Loucy (cell line): ENCODE measurements at regions not wholly inside any gene's neighbourhood (a gene's known extent, or its start where the extent isn't known, plus 50 kb on each side); places are given as distances from the start of the nearest gene placed in this dataset.
"Not testable (repeated sequence)": the region's sequence is repeated elsewhere in the genome, so short reads cannot be mapped to it uniquely, and the experiment has no call there.

ENCODE experiments used
- H2AFZ ChIP-seq: fragments of 200-600 bp; sonication (generic); 2 replicates; pipeline ENCODE4 v1.6.0; 2016; ENCODE audit warnings: antibody characterized with exemption, mild to moderate bottlenecking, low read length, moderate library complexity
- H3F3A ChIP-seq: fragments of 200-600 bp; 2 replicates; pipeline ENCODE4 v1.6.0; 2016; ENCODE audit warnings: antibody characterized with exemption, low read depth, mild to moderate bottlenecking
- H3K27me3 ChIP-seq: fragments of 200-600 bp; sonication (generic); 2 replicates; pipeline ENCODE4 v1.6.1; 2014; ENCODE audit warnings: low read length, mild to moderate bottlenecking; ENCODE audit not compliant: insufficient read depth, poor library complexity, severe bottlenecking
- H3K36me3 ChIP-seq: fragments of 200-600 bp; sonication (generic); 2 replicates; pipeline ENCODE4 v1.6.1; 2016; ENCODE audit warnings: low read length; ENCODE audit not compliant: insufficient read depth
- H3K4me1 ChIP-seq: fragments of 200-600 bp; sonication (generic); 2 replicates; pipeline ENCODE4 v1.5.1; 2014; ENCODE audit warnings: low read length, mild to moderate bottlenecking; ENCODE audit not compliant: insufficient read depth, poor library complexity, severe bottlenecking
- H3K4me2 ChIP-seq: fragments of 200-600 bp; sonication (generic); 2 replicates; pipeline ENCODE4 v1.6.0; 2014; ENCODE audit warnings: antibody characterized with exemption, low read length, low read depth, mild to moderate bottlenecking; ENCODE audit not compliant: poor library complexity, severe bottlenecking
- H3K4me3 ChIP-seq: fragments of 200-600 bp; sonication (generic); 2 replicates; pipeline ENCODE4 v1.5.1; 2014; ENCODE audit warnings: low read length, mild to moderate bottlenecking, mixed read lengths; ENCODE audit not compliant: poor library complexity, severe bottlenecking
- H3K79me2 ChIP-seq: fragments of 200-600 bp; sonication (generic); 2 replicates; pipeline ENCODE4 v1.6.1; 2014; ENCODE audit warnings: low read length; ENCODE audit not compliant: insufficient read depth
- H3K9ac ChIP-seq: fragments of 200-600 bp; sonication (generic); 2 replicates; pipeline ENCODE4 v1.6.0; 2014; ENCODE audit warnings: mild to moderate bottlenecking, low read depth, low read length, moderate library complexity; ENCODE audit not compliant: poor library complexity, severe bottlenecking
- H3K9me2 ChIP-seq: fragments of 200-600 bp; sonication (generic); replicated peaks from 2 replicates; pipeline ENCODE4 v1.6.1; 2016; ENCODE audit warnings: low read depth, low read length, mixed read lengths
- H3K9me3 ChIP-seq: fragments of 200-600 bp; sonication (generic); 2 replicates; pipeline ENCODE4 v1.6.1; 2014; ENCODE audit warnings: mild to moderate bottlenecking, antibody characterized with exemption, low read length, low read depth; ENCODE audit not compliant: insufficient read depth
- H4K20me1 ChIP-seq: fragments of 200-600 bp; sonication (generic); 2 replicates; pipeline ENCODE4 v1.6.0; 2014; ENCODE audit warnings: antibody characterized with exemption, low read length, mild to moderate bottlenecking; ENCODE audit not compliant: insufficient read depth, poor library complexity, severe bottlenecking
- CTCF ChIP-seq: fragments of 200-600 bp; sonication (generic); conservative IDR thresholded peaks from 2 replicates; pipeline ENCODE4 v1.5.1; 2014; ENCODE audit warnings: mild to moderate bottlenecking, antibody characterized with exemption, low read length
- EZH2phosphoT487 ChIP-seq: fragments of 200-600 bp; IDR thresholded peaks from 2 replicates; pipeline ENCODE4 v1.6.1; 2018; ENCODE audit warnings: antibody characterized with exemption, mild to moderate bottlenecking, moderate library complexity, borderline replicate concordance

- no peak overlapping the region for H3K4me3 ChIP-seq
- H3K4me2 ChIP-seq: no peak overlapping the region
- H3K79me2 ChIP-seq: no peaks in the 10 kb centered on the region
- no peak overlapping the region for H3K9ac ChIP-seq
- no peaks in the 10 kb centered on the region for H3F3A ChIP-seq
- peaks cover 21% of the 10 kb centered on the region; the same call in 1 of the 2 replicates for H3K9me3 ChIP-seq
- H4K20me1 ChIP-seq: no peaks in the 10 kb centered on the region
- no peaks in the 10 kb centered on the region; the same call in 1 of the 2 replicates for H3K36me3 ChIP-seq
- no peak overlapping the region for H2AFZ ChIP-seq
- no peaks in the 10 kb centered on the region for H3K4me1 ChIP-seq
- H3K27me3 ChIP-seq: no peaks in the 10 kb centered on the region
- TF ChIP-seq CTCF (no peak), EZH2phosphoT487 (no peak)
- H3K9me2 ChIP-seq: no peaks in the 10 kb centered on the region
Measured at GRCh38 chr12:46562625-46563225, 190.2 kb upstream of the SLC38A2 start.

- H3K27me3 ChIP-seq, H3K79me2 ChIP-seq, H3K4me3 ChIP-seq, H2AFZ ChIP-seq, H3F3A ChIP-seq, H3K4me1 ChIP-seq, H3K4me2 ChIP-seq, H3K9ac ChIP-seq, H4K20me1 ChIP-seq, H3K9me2 ChIP-seq, H3K36me3 ChIP-seq: not testable (repeated sequence)
- peaks cover 14% of the 10 kb centered on the region; the same call in 1 of the 2 replicates for H3K9me3 ChIP-seq
Measured at GRCh38 chr12:46561769-46562624, 189.4 kb upstream of the SLC38A2 start.

- no peak overlapping the region for H3K4me2 ChIP-seq
- no peaks in the 10 kb centered on the region for H3K36me3 ChIP-seq
- no peaks in the 10 kb centered on the region for H3K9me2 ChIP-seq
- no peaks in the 10 kb centered on the region for H3K4me1 ChIP-seq
- H3K27me3 ChIP-seq: no peaks in the 10 kb centered on the region
- peaks cover 10% of the 10 kb centered on the region; the same call in 1 of the 2 replicates for H3K9me3 ChIP-seq
- H3K9ac ChIP-seq: no peak overlapping the region
- H2AFZ ChIP-seq: no peak overlapping the region
- no peaks in the 10 kb centered on the region for H4K20me1 ChIP-seq
- H3K4me3 ChIP-seq: no peak overlapping the region
- TF ChIP-seq CTCF (no peak), EZH2phosphoT487 (no peak)
- no peaks in the 10 kb centered on the region for H3F3A ChIP-seq
- H3K79me2 ChIP-seq: no peaks in the 10 kb centered on the region
Measured at GRCh38 chr12:46560874-46561273, 188.3 kb upstream of the SLC38A2 start.
